NCI-H748 (cell line): ENCODE measurements at regions not wholly inside any gene's neighbourhood (a gene's known extent, or its start where the extent isn't known, plus 50 kb on each side); places are given as distances from the start of the nearest gene placed in this dataset.
"Not testable (repeated sequence)": the region's sequence is repeated elsewhere in the genome, so short reads cannot be mapped to it uniquely, and the experiment has no call there.

ENCODE experiments used
- DNase-seq: peaks from one replicate; lab custom pipeline; 2025; ENCODE audit not compliant: unreplicated experiment; lab: John Stamatoyannopoulos, UW

GRCh38 chr5:28648108-28648507, 1609.7 kb upstream of the CDH9 start:
- peak; percentile 56 for DNase-seq

- no peak for DNase-seq
These were observed 1594.2 kb upstream of the CDH9 start for GRCh38 chr5:28632607-28633006.

- no peak for DNase-seq
These were observed 1565.5 kb upstream of the CDH9 start for GRCh38 chr5:28603869-28604268.

GRCh38 chr5:28602429-28602828, 1564.0 kb upstream of the CDH9 start:
- no peak for DNase-seq

- DNase-seq, result not testable (repeated sequence)
These were observed 1558.3 kb upstream of the CDH9 start for GRCh38 chr5:28596707-28597106.

GRCh38 chr5:28580616-28581015, 1542.2 kb upstream of the CDH9 start:
- DNase-seq, result no peak

DNA sequence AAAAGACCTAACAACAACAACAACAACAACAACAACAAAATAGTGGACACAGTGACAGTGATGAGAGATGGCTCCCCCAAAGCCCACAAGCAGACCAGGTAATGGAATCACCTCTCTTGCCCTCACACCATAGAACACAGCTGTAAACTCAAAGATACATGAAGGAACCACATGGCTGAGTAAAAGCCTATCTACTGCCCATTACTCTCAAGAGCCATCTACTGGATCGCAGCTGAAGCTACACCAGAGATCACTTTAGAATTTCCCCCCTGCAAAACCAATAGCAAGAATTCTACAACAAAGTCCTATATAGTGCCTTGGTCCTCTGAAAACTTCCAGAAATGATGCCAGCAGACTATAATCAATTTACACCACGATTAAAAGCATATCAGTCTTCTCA, 1537.6 kb upstream of the CDH9 start:
- DNase-seq, result peak; percentile 64

DNA sequence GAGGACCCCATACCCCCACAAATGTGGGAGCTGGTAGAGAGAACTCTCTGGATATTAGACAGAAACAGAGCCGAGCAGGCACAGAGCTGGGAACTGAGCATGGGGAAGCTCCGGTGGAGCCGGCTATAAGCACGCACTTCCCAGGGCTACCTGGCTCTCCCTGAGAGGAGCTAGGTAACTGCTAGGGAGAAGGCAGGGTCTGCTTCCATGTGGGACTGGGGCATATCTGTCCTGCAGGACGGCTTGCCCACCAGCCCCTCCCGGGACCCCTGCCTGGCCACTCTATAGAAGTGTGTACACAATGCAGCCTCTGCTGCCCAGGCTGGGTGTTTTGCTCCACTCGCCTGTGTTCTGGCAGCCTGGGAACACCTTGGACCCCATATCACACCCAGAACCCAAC, 1537.0 kb upstream of the CDH9 start:
- DNase-seq, result no peak

DNA sequence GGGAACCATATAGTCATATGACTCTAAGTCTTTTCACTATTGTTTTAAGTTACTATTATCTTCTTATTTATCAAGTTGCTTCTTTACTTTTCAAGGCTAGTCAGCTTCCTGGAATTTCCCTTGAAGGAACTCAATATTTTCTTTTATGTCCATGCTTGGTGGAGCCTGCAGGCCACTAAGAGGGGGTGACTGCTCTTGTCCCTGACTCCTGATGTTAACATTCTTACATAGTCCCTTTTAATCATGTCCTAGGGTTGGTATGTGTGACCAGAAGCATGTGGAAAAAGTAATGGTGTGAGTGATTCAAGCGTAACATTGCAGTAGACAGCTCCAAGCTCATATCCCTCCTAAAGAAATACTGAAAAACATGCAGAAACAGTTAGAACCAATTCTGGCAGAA, 1536.2 kb upstream of the CDH9 start:
- DNase-seq, result no peak

- no peak for DNase-seq
These were observed 1528.7 kb upstream of the CDH9 start for GRCh38 chr5:28567048-28567447.

- DNase-seq, result no peak
These were observed 1523.1 kb upstream of the CDH9 start for GRCh38 chr5:28561522-28561921.

DNA sequence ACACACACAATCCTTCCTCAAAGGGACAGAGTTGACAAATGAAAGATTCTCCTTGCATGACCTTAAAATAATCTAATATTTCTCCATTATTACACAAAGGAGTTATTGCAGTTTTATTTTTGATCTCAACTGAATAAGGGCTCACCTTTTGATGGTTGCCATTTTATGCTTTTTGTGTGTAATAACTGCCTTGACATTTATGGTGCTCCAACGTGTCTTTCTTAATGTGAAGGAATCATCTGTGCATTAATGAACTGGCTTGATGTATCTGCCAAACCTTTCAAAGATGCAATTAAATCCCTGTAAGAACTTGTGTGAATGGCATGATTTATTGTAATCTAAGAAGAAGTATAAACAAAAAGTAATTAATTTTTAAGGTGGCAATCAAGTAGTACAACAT, 1519.8 kb upstream of the CDH9 start:
- no peak for DNase-seq

DNA sequence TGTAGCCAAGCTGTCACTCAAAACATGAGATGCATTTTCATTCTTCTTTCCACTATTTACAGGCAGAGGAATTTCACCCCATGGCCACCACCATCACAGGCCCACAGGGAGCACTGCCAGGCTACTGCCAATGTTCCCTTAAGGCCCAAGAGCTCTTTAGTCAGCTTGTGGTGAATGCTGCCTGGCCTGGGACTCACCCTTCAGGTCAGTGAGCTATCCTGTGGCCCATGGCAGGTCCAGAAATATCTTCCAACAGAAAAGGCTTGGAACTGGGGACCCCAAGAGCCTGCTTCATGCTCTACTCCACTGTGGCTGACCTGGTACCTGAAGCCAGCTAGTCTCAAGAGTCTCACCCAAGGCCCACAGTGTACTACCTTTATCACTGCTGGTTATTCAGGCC, 1518.7 kb upstream of the CDH9 start:
- DNase-seq, result no peak

- no peak for DNase-seq
These were observed 1511.2 kb upstream of the CDH9 start for GRCh38 chr5:28549588-28549987.

GRCh38 chr5:28548856-28549255, 1510.5 kb upstream of the CDH9 start:
- DNase-seq, result no peak

- peak; percentile 36 for DNase-seq
These were observed 1506.1 kb upstream of the CDH9 start for GRCh38 chr5:28544501-28544900.

GRCh38 chr5:28543473-28544098, 1505.2 kb upstream of the CDH9 start:
- DNase-seq, result peak; percentile 64

DNA sequence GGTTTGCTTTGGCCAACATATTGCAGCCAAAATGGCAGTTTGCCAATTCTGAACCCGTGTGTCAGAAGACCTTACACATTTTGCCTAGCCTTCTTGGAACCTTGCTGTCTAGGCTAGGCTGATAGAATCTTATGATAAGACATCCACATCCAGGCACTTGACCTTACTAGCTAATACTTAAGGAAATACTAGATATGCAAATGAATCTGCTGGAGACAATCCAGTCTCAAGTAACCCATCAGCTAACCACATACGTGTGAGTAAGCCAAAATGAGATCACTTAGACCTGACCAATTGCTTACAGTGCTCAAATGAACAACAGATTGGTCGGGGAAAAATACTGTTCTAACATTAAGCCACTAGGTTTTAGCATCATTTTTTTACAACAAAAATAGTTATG, 1504.6 kb upstream of the CDH9 start:
- peak; percentile 46 for DNase-seq

DNA sequence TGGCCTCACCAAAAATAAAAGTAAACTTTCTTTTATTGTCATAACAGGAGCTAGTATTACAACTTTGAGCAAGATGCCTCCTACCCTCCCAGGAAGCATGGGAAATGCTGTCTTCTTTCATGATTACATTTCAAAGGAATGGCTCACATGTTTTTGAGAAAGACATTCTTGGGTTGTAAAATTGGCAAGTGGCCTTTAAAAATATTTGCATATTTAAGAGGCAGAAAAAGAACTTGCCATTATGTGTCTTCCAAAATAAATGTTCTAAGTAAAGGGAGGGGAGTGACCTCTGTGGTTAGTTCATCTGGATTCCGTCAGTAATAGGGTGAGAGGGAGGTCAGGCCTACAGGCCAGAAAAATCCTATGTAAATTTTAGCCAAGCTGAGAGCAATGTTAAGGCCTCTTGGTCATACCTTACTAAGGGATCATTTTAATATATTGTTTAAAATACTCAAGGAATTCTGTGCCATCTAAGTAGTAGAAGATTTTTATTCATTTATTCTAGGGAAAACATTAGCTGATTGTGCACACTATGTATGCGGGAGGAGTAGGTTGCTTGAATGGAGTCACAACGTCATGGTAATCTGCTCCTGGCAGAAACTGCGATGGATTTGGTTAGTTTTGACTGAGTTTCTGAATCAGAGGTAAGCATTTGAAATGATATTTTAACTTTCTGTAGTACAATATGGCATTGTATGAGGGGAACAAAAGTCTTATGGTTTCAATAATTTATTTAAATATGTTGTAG, 1485.7 kb upstream of the CDH9 start:
- DNase-seq, result no peak

GRCh38 chr5:28523416-28523815, 1485.0 kb upstream of the CDH9 start:
- DNase-seq, result no peak

GRCh38 chr5:28517691-28518090, 1479.3 kb upstream of the CDH9 start:
- no peak for DNase-seq

GRCh38 chr5:28516722-28517121, 1478.3 kb upstream of the CDH9 start:
- no peak for DNase-seq

DNA sequence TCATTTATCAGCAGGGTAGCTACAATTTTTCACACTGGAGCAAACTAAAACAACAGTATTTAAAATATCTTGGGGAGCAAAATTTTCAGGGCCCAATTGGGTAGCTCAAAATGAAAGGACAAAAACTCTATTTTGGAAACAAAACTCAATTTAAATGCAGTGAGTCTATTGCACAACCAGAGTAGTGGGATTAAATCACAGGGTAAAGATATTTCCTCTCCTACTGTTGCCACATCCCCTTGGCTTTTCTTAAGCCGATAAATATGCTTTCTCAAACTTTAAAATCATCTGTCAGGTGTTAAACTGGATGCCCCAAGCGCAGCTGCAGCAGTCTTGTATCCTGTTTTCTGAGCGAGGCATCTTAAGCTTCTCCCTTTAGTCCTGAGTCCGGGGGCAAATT, 1474.3 kb upstream of the CDH9 start:
- DNase-seq, result no peak
